HG03432 (cell line): ENCODE measurements at regions not wholly inside any gene's neighbourhood (a gene's known extent, or its start where the extent isn't known, plus 50 kb on each side); places are given as distances from the start of the nearest gene placed in this dataset.
"Not testable (repeated sequence)": the region's sequence is repeated elsewhere in the genome, so short reads cannot be mapped to it uniquely, and the experiment has no call there.

ENCODE experiments used
- ATAC-seq: cut with Tn5 transposase; IDR thresholded peaks from one replicate; pipeline ENCODE4 v1.9.1; 2021; ENCODE audit warnings: mild to moderate bottlenecking, moderate library complexity; ENCODE audit not compliant: unreplicated experiment

DNA sequence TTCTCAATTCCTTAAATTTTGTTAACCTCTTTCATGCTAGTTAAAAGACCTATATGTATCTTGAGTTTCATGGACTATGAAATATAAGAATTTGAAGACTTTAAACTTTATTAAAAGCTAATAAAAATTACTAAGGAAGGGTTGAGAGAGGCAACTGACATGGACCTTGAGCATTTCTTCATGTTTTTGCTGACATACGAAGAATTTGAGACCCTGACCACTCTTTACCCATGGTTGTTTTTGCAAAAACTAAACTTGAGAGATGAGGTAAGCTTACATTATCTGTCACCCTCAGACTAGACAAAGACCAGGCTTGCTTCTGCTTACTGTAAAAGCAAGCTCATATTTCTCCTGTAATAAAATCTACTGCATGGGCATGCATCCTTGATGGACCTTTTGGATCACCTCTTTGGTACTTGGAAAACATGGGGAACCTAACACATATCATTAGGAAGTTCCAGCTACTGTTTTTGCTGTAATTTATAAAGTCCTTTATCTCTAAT, 338.2 kb upstream of the PABPC4L start:
- ATAC-seq = no peak

- no peak for ATAC-seq
These were observed 336.1 kb upstream of the PABPC4L start for GRCh38 chr4:134537701-134538100.

GRCh38 chr4:134533068-134533467, 331.5 kb upstream of the PABPC4L start:
- ATAC-seq = peak; percentile 97

GRCh38 chr4:134531013-134531412, 329.4 kb upstream of the PABPC4L start:
- ATAC-seq = no peak

DNA sequence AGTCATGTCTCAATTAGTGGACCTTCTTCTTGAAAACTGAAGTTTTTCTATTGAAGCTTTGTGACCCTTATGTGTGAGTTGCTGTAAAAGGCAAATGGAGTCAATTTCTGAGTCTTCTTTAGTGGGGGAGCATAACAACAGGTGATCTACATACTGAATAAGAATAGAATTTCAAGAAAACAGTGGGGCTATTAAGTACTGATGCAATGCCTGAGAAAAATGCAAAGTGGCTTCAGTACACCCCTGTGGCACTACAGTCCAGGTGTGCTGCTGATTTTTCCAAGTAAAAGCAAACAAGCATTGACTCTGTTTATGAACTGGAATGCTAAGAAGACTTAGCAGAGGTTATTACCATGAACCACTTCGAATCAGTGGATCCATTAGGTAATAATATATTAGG, 328.0 kb upstream of the PABPC4L start:
- ATAC-seq = no peak

- ATAC-seq = no peak
These were observed 317.1 kb upstream of the PABPC4L start for GRCh38 chr4:134518574-134519217.

DNA sequence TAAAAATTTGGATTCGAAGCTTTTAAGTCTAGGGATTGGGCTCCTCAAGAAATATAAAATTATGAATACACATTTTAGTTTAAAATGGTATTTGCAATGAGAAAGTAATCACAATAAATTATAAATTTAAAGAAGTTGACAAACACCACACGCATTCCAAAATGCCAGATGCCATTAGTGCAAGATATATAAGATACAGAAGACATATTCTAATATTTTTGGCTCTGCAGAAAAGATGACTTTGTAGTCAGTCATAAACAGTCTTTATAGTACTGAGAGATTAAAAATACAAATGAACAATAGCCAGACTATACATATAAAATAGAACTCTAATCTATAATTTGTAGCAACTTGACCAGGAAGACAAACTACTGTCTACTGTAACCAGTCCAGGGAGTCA, 309.0 kb upstream of the PABPC4L start:
- no peak for ATAC-seq

GRCh38 chr4:134505511-134505910, 303.9 kb upstream of the PABPC4L start:
- no peak for ATAC-seq

GRCh38 chr4:134501973-134502643, 300.5 kb upstream of the PABPC4L start:
- no peak for ATAC-seq

GRCh38 chr4:134501488-134501887, 299.9 kb upstream of the PABPC4L start:
- not testable (repeated sequence) for ATAC-seq

DNA sequence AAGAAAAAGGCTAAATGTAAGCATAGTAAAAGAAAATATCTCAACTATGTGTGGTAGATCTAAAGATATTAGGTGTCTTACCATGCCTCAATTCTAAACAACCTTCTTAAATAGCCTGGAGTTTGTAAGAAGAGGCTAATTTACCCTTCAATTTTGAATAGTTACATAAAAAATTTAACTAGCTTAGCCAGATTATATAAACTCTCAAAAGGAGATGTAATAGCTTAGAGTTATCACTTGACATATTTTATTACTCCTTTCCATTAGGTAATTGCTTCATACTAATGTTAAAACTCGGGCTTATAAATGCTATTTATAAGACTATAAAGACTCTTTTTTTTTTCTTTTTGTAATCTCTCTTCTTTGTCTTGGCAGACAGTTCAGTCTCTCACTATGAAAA, 297.5 kb upstream of the PABPC4L start:
- ATAC-seq = no peak

DNA sequence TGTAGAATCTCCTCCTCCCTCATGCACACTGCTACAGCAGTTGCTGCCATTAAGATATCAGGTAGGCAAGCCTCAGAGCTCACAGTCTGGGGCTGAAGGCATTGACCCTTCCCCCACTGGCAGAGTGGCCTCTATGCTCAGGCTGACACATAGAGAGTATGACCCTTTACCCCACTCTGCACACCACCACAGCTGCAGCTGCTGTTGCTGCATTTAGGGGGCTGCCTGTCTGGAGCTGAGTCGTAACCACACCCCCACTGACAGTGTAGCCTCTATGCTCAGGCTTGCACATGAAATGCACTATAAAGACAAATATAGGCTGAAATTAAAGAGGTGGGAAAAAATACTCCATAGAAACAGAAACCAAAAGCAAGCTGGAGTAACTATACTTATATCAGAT, 289.3 kb upstream of the PABPC4L start:
- peak; percentile 47 for ATAC-seq

- not testable (repeated sequence) for ATAC-seq
These were observed 281.9 kb upstream of the PABPC4L start for GRCh38 chr4:134483514-134483913.

- no peak for ATAC-seq
These were observed 270.0 kb upstream of the PABPC4L start for GRCh38 chr4:134471569-134471968.

GRCh38 chr4:134470544-134470943, 269.0 kb upstream of the PABPC4L start:
- ATAC-seq = peak; percentile 72

- ATAC-seq = no peak
These were observed 263.8 kb upstream of the PABPC4L start for GRCh38 chr4:134465417-134465816.

DNA sequence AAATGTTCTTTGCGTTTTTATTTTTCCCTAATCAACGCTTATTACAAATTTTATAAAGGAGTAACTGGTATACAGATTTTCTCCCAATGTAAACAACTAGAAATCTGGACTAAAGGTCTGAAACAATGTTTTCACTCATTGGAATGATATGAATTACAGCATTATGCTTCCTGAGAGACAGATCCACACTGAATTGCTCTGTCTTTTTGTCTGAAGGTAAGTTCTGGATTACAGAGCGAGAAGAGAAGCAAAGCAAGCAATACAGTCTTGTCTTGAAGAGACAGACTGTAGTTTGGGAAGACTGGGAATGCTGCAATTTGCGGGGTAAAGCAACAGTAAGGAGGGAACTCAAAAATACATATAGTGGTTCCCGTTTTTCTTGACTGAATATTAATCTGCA, 262.2 kb upstream of the PABPC4L start:
- no peak for ATAC-seq

GRCh38 chr4:134426821-134427220, 225.2 kb upstream of the PABPC4L start:
- no peak for ATAC-seq

DNA sequence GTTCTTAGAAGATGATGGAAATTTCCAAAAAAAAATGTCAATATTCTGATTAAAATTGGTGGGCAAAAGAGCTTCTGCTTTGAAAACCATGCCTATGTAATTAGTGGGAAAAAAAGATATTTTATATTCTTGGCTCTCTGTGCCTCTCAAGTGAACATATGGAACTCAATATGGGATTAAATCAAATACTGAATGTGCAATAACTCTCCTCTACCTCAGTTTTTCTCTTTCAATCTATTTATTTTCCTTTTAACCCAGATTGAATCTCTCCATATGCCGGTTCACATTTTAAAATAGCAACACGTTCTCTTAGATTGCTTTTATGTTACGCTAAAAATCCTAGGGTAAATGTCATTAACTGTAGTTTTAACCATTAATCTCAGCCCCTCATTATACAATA, 224.2 kb upstream of the PABPC4L start:
- ATAC-seq = no peak

DNA sequence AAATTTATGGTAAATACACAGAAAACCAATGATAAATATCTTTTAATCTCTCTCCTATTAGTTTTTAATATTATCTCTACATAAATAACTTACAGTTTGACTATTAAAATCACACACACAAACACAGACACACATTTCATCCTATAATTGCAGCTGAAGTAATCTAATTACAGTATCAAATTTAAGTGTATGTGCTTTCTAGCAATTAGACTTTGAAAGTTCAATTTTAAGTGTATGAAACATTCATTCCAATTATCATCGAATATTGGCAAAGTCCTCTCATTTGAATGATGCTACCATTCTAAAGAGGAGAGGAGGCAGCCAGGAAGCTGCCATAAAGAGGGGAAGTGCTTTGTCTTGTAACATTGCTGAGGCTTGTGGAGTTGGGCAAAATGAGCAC, 221.2 kb upstream of the PABPC4L start:
- no peak for ATAC-seq

- ATAC-seq = no peak
These were observed 220.1 kb upstream of the PABPC4L start for GRCh38 chr4:134421734-134422133.

DNA sequence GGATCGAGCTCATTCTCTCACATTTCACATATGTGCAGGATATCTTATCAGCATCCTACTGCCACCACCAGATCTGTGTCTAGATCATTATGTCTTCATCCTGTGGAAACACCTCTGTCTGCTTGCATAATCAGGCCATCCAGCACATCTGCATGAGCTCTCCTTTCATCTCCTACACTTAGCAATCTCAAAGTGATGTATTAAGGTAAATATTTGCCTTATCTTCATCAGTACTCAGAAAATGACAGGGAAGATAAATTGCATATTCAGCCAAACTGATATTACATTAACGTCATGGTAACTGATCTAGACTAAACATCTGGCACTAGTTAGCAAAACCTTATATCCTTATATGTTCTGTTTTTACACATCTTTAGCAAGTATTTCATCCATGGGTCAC, 207.3 kb upstream of the PABPC4L start:
- no peak for ATAC-seq

GRCh38 chr4:134401798-134402197, 200.2 kb upstream of the PABPC4L start:
- ATAC-seq = no peak
